GM21717 (cell line): ENCODE measurements at regions not wholly inside any gene's neighbourhood (a gene's known extent, or its start where the extent isn't known, plus 50 kb on each side); places are given as distances from the start of the nearest gene placed in this dataset.
A peak's percentile ranks its signal among the peaks of the same experiment; 100 is the strongest.
"Not testable (repeated sequence)": the region's sequence is repeated elsewhere in the genome, so short reads cannot be mapped to it uniquely, and the experiment has no call there.

ENCODE experiments used
- ATAC-seq: cut with Tn5 transposase; IDR thresholded peaks from one replicate; pipeline ENCODE4 v1.9.1; 2021; ENCODE audit warnings: mild to moderate bottlenecking, moderate library complexity; ENCODE audit not compliant: unreplicated experiment

GRCh38 chr3:182124187-182124586 is 412.5 kb downstream of the SOX2 start:
- no peak for ATAC-seq

DNA sequence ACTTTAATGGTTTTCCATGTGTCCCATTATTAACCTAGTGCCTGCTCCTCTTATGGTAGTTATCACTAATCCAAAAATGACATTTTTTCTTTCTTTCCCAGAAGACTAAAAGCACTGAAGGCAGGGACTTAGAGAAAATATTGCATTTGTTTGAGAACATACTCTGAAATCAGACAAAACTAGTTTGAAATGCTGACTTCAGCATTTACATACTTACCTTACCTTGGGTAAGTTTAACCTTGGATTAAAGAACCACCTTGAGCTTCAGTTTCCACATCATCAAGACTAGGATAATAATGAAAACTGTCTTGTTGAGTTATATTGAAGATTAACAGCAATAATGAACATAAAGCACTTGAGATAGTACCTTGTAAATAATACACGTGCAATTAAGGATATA is 413.0 kb downstream of the SOX2 start:
- no peak for ATAC-seq

- ATAC-seq: no peak
Measured at GRCh38 chr3:182129740-182130139, 418.0 kb downstream of the SOX2 start.

DNA sequence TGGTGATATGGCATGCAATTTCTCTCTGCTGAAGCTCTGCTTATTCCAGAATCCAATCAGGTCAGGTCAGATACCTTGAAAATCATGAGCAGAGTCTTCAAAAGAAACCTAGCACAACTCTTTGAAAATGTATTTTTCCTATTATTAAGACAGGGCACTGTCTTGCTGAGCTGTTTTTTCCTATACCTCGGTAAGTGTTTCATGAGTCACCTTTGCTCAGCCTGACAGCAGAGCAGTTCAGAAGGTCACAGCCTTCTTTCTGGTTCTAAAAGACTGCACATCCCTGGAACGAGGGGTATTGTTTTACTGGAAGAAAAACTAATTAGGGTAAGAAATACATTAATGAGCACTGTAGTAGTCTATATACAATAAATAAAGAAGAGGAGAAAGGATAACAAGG is 422.0 kb downstream of the SOX2 start:
- ATAC-seq: no peak

DNA sequence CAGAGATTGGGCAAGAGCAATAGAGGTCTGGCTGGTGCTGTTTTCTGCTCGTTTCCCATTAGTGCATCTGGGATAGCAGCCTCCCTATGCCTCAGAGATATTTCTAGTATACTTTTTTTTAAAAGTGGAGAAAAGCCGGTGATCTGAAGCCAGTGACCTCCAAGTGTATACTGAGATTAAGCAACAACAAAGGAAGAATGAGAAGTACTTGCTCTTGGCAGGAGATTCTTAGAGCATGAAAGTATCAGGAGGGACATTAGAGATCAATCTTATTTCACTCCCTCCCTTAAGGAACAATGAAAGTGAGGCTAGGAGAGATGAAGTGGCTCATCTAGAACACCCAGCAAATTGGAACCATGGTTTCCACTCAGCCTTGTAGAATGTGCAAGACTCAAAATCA is 423.3 kb downstream of the SOX2 start:
- no peak for ATAC-seq

DNA sequence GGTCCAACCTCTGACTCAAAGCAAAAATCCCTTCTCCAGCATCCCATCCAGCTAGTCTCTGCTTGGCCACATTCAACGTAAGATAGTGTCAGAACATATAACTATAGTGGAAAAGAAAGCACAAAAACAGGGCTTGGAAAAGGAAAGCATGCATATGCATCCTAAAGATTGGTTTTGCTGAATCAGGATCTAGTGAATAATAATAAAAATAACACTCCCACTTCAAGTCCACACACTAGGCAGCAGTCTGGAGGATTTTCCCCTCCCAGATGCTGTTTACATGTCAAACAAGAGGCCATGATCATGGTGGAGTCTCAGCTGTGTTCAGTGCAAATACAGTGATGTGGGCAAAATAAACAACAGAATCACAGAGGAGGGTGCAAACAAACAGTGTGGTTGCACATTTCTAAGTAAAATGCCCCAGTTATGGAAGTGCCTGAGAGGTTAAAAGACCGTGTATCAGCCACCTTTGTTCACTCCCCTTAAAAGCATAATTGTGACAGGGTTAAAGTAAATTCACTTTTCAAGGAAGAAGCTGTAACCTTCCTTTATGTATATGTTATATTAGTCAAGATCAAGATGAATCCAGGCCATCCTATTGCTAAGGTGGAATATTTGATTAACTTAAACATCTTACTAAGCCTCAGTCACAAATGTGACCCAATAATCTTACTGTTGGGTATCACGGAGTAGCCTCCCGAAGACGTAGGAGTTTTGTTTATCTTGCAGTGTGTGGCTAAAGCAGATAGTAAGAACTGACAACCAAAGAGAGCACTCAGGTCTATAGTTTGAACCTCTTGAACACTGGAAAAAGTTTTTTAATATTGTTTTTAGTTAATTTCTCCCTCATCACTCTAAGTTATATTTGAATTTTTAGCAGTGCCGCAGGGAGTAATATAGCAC is 424.5 kb downstream of the SOX2 start:
- ATAC-seq: no peak

DNA sequence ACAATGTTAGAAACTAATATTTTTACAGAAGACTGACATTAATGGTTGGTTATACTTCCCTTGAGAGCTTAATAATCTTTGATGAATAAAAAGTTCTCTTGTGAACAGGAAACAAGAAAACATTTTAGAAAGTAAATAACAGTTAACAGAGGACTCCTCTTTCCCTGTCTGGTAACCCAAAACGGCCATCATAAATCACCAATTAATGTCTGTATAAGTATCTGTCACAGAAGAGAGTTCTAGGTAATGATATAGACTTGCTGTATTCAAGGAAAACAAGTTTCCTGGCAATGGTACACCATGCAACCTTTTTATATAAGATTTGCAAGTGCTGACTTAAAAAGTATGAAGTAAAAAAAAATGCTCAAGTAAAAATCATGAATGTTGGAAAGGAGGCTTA is 426.7 kb downstream of the SOX2 start:
- no peak for ATAC-seq

DNA sequence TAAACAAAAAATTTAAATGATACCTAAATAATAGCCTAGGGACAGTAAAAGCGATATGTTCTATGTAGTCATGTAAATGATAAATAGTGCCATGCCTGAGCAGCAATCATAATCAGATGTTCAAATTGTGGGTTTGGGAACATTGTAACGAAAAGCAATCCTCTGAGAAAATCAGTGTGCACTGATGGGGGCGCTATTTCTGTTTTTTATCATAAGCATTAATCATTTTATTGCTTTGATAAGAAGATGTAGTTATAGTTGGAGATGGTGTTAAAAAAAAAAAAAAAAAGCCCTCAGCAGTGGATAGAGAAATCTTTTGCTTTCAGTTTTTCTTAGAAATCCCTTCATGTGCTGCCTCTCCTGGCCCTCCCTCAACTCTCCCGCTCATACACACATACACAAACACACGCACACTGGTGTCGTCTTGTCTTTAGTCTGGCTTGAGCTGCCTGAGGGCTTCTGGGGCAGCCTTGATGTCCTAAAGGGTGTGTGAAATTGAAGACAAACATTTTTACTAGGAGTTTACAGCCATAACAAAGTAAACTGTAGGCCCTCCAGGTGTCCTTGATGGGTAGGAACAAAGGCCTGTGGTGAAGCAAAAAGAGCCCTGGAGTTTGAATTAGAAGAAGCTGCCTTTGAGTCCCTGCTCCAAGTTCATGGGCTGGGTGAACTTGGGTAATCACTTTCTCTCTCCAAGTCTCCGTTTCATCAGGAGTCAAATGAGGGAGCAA is 428.1 kb downstream of the SOX2 start:
- no peak for ATAC-seq

DNA sequence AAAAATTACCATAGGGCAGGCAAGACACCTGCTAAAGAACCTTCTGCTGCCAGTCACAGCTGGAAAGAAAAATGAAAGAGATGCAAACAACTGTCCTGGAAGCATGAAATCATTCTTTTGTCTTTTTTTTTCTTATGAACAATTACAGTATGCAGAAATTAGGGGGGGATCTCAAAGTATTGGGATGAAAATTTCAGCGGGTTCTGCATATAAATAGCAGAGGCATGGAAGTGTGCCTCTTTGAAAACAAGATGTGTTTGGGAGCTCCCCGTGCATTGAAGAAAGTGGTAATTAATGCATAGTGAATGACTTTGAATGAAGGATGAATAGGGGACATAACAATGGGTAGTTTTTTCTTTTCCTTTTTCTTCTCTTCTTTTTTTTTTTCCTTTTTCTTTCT is 431.2 kb downstream of the SOX2 start:
- no peak for ATAC-seq

- ATAC-seq: no peak
Measured at GRCh38 chr3:182143903-182144302, 432.2 kb downstream of the SOX2 start.

DNA sequence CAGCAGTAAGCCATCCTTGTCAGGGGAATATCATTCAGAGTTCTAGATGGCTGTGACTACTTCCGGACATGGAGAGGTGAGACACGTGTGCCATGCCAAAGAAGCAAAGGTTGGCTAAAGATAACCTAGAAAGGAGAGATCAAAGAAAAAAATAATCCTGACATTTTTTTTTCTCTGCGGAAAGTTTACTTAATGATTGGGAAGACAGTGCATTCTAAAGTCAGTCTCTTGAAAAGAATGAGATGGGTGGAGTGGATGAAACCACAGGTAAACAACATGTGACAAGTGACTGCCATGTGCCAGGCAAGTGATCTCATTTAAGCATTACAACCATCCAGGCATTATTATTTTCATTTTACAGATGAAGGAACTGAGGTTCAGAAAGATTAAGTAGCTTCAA is 436.6 kb downstream of the SOX2 start:
- no peak for ATAC-seq

DNA sequence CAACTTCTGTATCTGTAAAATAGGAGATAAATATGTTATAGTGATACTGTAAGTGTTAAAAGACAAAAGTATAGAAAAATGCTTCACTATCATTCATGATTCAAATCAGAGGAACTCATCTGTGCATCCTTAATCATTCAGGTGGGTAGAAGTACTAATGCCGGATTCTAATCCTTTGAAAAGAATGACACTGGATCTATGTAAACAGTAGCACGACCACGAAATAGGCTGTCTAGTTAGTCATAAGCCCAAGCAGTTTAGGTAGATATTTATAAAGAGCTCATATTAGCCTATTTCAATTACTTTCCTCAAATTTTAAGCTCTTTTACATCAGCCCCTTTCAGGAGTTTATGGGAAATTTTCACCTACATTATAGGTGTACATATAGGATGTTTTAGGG is 437.9 kb downstream of the SOX2 start:
- no peak for ATAC-seq

- ATAC-seq: not testable (repeated sequence)
Measured at GRCh38 chr3:182156326-182156725, 444.6 kb downstream of the SOX2 start.

GRCh38 chr3:182165234-182165633 is 453.5 kb downstream of the SOX2 start:
- ATAC-seq: no peak

GRCh38 chr3:182172534-182172933 is 460.8 kb downstream of the SOX2 start:
- ATAC-seq: no peak

DNA sequence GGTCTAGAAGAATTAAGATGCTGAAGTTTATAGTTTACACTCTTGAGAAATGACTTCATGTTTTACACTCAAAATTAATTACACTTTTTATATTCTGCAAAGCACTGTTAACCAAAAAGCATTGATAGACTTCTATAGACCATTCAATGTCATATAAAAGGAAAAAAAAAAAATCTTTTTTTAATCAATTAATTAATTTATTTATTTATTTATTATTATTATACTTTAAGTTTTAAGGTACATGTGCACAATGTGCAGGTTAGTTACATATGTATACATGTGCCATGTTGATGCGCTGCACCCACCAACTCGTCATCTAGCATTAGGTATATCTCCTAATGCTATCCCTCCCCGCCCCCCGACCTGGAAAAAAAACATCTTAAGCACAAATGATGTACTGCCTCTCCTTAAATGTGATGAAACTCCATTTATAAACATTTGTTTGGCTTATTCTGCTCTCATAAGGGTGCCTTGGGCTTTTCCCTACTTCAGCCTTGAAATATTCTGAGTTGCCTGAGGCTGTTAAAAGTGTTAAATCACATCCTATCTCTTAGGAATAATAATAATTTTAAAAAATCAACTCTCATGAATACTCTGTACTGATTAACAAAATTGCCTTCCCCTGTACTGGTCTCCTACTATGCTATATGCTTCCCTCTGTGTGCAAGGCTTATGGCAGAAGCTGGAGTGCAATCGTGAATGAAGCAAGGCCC is 466.9 kb downstream of the SOX2 start:
- no peak for ATAC-seq

DNA sequence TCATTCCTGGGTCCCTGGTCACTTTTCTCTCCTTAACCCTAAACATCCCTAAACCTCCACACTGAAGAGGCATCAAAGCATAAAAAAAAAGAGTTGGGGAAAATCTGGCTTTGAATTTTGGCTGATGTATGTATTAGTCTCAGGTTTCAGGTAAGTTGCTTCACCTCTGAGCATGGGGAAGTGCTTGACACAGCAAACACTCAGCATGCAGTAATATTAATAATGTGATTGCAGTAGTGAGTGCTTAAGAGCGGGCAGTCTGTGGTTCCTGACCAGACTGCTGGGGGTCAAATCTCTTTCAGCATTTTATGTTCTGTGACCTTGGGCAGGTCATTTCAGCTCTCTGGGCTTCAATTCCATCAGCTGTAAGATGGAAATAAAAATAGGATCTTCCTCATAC is 467.9 kb downstream of the SOX2 start:
- ATAC-seq: no peak

GRCh38 chr3:182180654-182181385 is 469.1 kb downstream of the SOX2 start:
- no peak for ATAC-seq

- ATAC-seq: peak; percentile 58
Measured at GRCh38 chr3:182182531-182182968, 470.8 kb downstream of the SOX2 start.

GRCh38 chr3:182183716-182184430 is 472.1 kb downstream of the SOX2 start:
- ATAC-seq: no peak
